H1 (cell line): ENCODE measurements at regions not wholly inside any gene's neighbourhood (a gene's known extent, or its start where the extent isn't known, plus 50 kb on each side); places are given as distances from the start of the nearest gene placed in this dataset.

Source experiments
- CTCF ChIA-PET: fragments of 300-600 bp; sonication (Branson Sonifier 250); formaldehyde crosslinking; loops from one replicate; lab custom pipeline; 2021; ENCODE audit not compliant: partially characterized antibody; lab: Charles Lee
- POLR2A ChIA-PET: fragments of 300-600 bp; sonication (Branson Sonifier 250); formaldehyde crosslinking; loops from one replicate; lab custom pipeline; 2021; ENCODE audit warnings: inconsistent platforms; ENCODE audit not compliant: partially characterized antibody; lab: Charles Lee
- DNase-seq, 2 experiments: peaks; one replicate each; pipeline versions ENCODE4 v3.0.0 to v3.0.0-alpha.2; 2010 to 2022; ENCODE audit warnings: low spot score in 2 of 2, low read depth in 1 of 2, mixed read lengths in 1 of 2
- FAIRE-seq: peaks from 2 replicates; lab custom pipeline; 2011; peaks lifted over from hg19 to GRCh38; lab: Jason Lieb, UNC
- H2AFZ ChIP-seq: 2 replicates; pipeline ENCODE4 v1.8.1; 2012; ENCODE audit warnings: low read length, inconsistent platforms
- H2AK5ac ChIP-seq: 2 replicates; pipeline ENCODE4 v1.6.1; 2013; ENCODE audit warnings: low read depth, low read length
- H2BK120ac ChIP-seq: replicated peaks from 2 replicates; pipeline ENCODE3; 2013; ENCODE audit warnings: low read depth, low read length, inconsistent platforms
- H2BK12ac ChIP-seq: 2 replicates; pipeline ENCODE4 v1.6.1; 2013; ENCODE audit warnings: low read depth, low read length
- H2BK15ac ChIP-seq: 2 replicates; pipeline ENCODE4 v1.6.1; 2013; ENCODE audit warnings: low read length
- H2BK20ac ChIP-seq: 2 replicates; pipeline ENCODE4 v1.6.1; 2013; ENCODE audit warnings: low read length
- H2BK5ac ChIP-seq: 2 replicates; pipeline ENCODE4 v1.6.1; 2013; ENCODE audit warnings: low read depth, low read length
- H3K14ac ChIP-seq: 2 replicates; pipeline ENCODE4 v1.6.1; 2013; ENCODE audit warnings: inconsistent platforms; ENCODE audit not compliant: insufficient read length
- H3K18ac ChIP-seq: 2 replicates; pipeline ENCODE4 v1.6.1; 2013; ENCODE audit warnings: low read length; ENCODE audit errors: extremely low read depth
- H3K23ac ChIP-seq: 2 replicates; pipeline ENCODE4 v1.6.1; 2013; ENCODE audit warnings: inconsistent platforms; ENCODE audit not compliant: insufficient read length
- H3K23me2 ChIP-seq: 2 replicates; pipeline ENCODE4 v1.6.1; 2013; ENCODE audit warnings: low read depth, low read length
- H3K27ac ChIP-seq: 2 replicates; pipeline ENCODE4 v1.6.1; 2011; ENCODE audit warnings: low read depth, low read length, inconsistent platforms
- H3K27me3 ChIP-seq, 4 experiments: replicated peaks in 1 of 4; 1 replicate in 1 of 4; 2 replicates in 3 of 4; pipeline versions ENCODE4 v1.6.1 to v1.8.1; 2011 to 2013; ENCODE audit warnings: low read length in 3 of 4, mild to moderate bottlenecking in 3 of 4, inconsistent platforms in 2 of 4, mixed read lengths in 2 of 4, moderate library complexity in 1 of 4; ENCODE audit not compliant: control insufficient read depth in 3 of 4, insufficient read depth in 3 of 4; ENCODE audit errors: extremely low read depth in 1 of 4
- H3K36me3 ChIP-seq, 4 experiments: 2 replicates each; pipeline versions ENCODE4 v1.6.1 to v1.8.1; 2011 to 2013; ENCODE audit warnings: mild to moderate bottlenecking in 4 of 4, low read length in 3 of 4, moderate library complexity in 2 of 4, control low read depth in 1 of 4, inconsistent platforms in 1 of 4; ENCODE audit not compliant: insufficient read depth in 4 of 4, control insufficient read depth in 2 of 4
- H3K4ac ChIP-seq: replicated peaks from 2 replicates; pipeline ENCODE3; 2013; ENCODE audit warnings: low read length, low read depth, mixed read lengths, inconsistent platforms; ENCODE audit not compliant: insufficient read length
- H3K4me1 ChIP-seq, 4 experiments: replicated peaks in 1 of 4; 1 replicate in 1 of 4; 2 replicates in 3 of 4; pipeline versions ENCODE4 v1.6.1 to v1.8.1; 2011 to 2013; ENCODE audit warnings: low read length in 3 of 4, inconsistent platforms in 2 of 4, mixed read lengths in 1 of 4; ENCODE audit not compliant: insufficient read depth in 4 of 4, control insufficient read depth in 3 of 4
- H3K4me2 ChIP-seq, 2 experiments: 2 replicates each; pipeline versions ENCODE4 v1.6.1 to v1.8.1; 2011 to 2013; ENCODE audit warnings: low read depth in 2 of 2, low read length in 2 of 2, control low read depth in 1 of 2, inconsistent platforms in 1 of 2, mild to moderate bottlenecking in 1 of 2; ENCODE audit not compliant: insufficient read depth in 1 of 2
- H3K4me3 ChIP-seq, 4 experiments: fragments of 200-600, 300-600 bp in 1 of 4; sonication (generic), shearing (Covaris generic), sonication (Bioruptor Twin) in 1 of 4; 2 replicates each; pipeline versions ENCODE4 v1.5.1 to v1.8.1; 2011 to 2016; ENCODE audit warnings: low read length in 4 of 4, low read depth in 3 of 4, control low read depth in 2 of 4, inconsistent platforms in 2 of 4, mild to moderate bottlenecking in 2 of 4, mixed read lengths in 1 of 4, moderate library complexity in 1 of 4; ENCODE audit not compliant: insufficient read depth in 2 of 4; ENCODE audit errors: extremely low read depth in 1 of 4
- H3K56ac ChIP-seq: replicated peaks from 2 replicates; pipeline ENCODE3; 2013; ENCODE audit warnings: low read depth, mild to moderate bottlenecking, mixed read lengths, low read length, inconsistent platforms; ENCODE audit not compliant: insufficient read length
- H3K79me1 ChIP-seq: 2 replicates; pipeline ENCODE4 v1.6.1; 2013; ENCODE audit warnings: low read depth, low read length, control low read depth
- H3K79me2 ChIP-seq, 2 experiments: 2 replicates each; pipeline versions ENCODE4 v1.6.1 to v1.8.1; 2012 to 2013; ENCODE audit warnings: low read length in 2 of 2, mild to moderate bottlenecking in 2 of 2, inconsistent platforms in 1 of 2; ENCODE audit not compliant: insufficient read depth in 2 of 2, control insufficient read depth in 1 of 2
- H3K9ac ChIP-seq, 4 experiments: replicated peaks in 1 of 4; 1 replicate in 1 of 4; 2 replicates in 3 of 4; pipeline versions ENCODE4 v1.6.1 to v1.8.1; 2011 to 2013; ENCODE audit warnings: low read depth in 3 of 4, low read length in 3 of 4, control low read depth in 2 of 4, mild to moderate bottlenecking in 2 of 4, moderate library complexity in 2 of 4, inconsistent platforms in 1 of 4; ENCODE audit errors: extremely low read depth in 1 of 4
- H3K9me3 ChIP-seq, 2 experiments: 2 replicates each; pipeline versions ENCODE4 v1.6.1 to v1.8.1; 2012 to 2013; ENCODE audit warnings: mild to moderate bottlenecking in 2 of 2, moderate library complexity in 2 of 2, control low read depth in 1 of 2, inconsistent platforms in 1 of 2, low read depth in 1 of 2, low read length in 1 of 2, mixed read lengths in 1 of 2; ENCODE audit not compliant: insufficient read depth in 2 of 2
- H4K20me1 ChIP-seq, 2 experiments: replicated peaks in 1 of 2; 2 replicates each; pipeline versions ENCODE3 to v1.8.1; 2011 to 2013; ENCODE audit warnings: inconsistent platforms in 2 of 2, low read length in 2 of 2, mild to moderate bottlenecking in 1 of 2; ENCODE audit not compliant: insufficient read depth in 2 of 2, control insufficient read depth in 1 of 2
- H4K5ac ChIP-seq: 2 replicates; pipeline ENCODE4 v1.6.1; 2013; ENCODE audit warnings: low read length, low read depth, mixed read lengths, inconsistent platforms; ENCODE audit not compliant: insufficient read length
- H4K8ac ChIP-seq: 2 replicates; pipeline ENCODE4 v1.8.0; 2013; ENCODE audit warnings: mild to moderate bottlenecking, moderate library complexity, low read length, inconsistent platforms; ENCODE audit not compliant: insufficient read depth; ENCODE audit errors: extremely low read depth
- H4K91ac ChIP-seq: replicated peaks from 2 replicates; pipeline ENCODE3; 2013; ENCODE audit warnings: low read length, mixed read lengths, inconsistent platforms; ENCODE audit not compliant: insufficient read length
- CEBPB ChIP-seq: IDR thresholded peaks from 2 replicates; pipeline ENCODE4 v1.6.1; 2012; ENCODE audit warnings: low read depth, low read length
- POLR2A ChIP-seq, 2 experiments: IDR thresholded peaks; 1 replicate in 1 of 2; 2 replicates in 1 of 2; pipeline ENCODE4 v1.6.1; 2011; ENCODE audit warnings: low read depth in 2 of 2, low read length in 2 of 2, mild to moderate bottlenecking in 2 of 2; ENCODE audit errors: control extremely low read depth in 1 of 2
- RNF2 ChIP-seq: fragments of 200-900, 300-1000 bp; sonication (generic); IDR thresholded peaks from 2 replicates; pipeline ENCODE4 v1.7.1; 2016; ENCODE audit warnings: borderline replicate concordance, low read depth, mild to moderate bottlenecking, antibody characterized with exemption, low read length; ENCODE audit not compliant: poor library complexity, severe bottlenecking; ENCODE audit errors: missing control alignments
- SIX5 ChIP-seq: IDR thresholded peaks from 2 replicates; pipeline ENCODE4 v1.6.1; 2011; ENCODE audit warnings: mild to moderate bottlenecking, low read depth, low read length
- WGBS, 2 experiments: shearing (Covaris generic) in 1 of 2; methylation state at CpG; one replicate each; pipeline versions ENCODE4 v1.1.6 to v1.1.7; 2013 to 2015; ENCODE audit warnings: low lambda C conversion rate in 2 of 2, mixed read lengths in 2 of 2, inconsistent platforms in 1 of 2, low coverage in 1 of 2, missing lambda C conversion rate in 1 of 2; ENCODE audit not compliant: insufficient replicate concordance in 2 of 2, insufficient coverage in 1 of 2, insufficient read length in 1 of 2; ENCODE audit errors: extremely low coverage in 1 of 2, missing lambda C conversion rate in 1 of 2; 5-methylcytosine and 5-hydroxymethylcytosine counted together
- TF ChIP-seq, protein P1 (sequence below): IDR thresholded peaks from 2 replicates; pipeline ENCODE4 v1.6.1; 2012; ENCODE audit warnings: inconsistent platforms

DNA sequence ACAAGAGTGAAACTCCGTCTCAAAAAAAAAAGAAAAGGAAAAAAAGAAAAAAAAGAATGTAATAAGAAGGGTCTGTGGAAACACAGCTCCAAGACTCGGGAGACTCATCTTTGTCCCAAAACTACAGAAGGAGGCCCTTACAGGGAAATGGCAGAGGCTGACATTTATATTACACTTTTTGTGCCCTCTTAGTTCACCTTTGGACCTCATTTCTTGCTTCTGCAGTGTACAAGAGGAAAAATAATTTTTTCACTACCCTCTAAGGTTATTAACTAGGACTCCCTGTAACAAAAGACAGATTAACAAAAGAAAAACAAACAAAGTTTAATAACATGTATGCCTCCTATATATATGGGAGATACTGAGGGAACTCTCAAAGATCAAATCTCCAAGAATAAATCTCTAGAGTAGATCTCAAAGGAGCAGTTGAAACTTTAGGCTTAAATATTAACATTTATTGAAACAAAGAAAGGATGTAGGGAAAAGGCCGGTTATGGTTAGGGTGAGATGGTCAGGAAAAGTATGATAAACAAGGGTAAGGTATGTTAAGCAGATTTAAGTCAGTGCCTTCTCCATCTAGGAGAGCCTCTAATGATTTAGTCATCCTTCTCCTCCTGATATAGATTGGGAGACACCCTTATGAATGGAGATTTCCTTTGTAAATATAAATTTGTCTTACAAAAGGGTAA lies 121.3 kb upstream of the JADE1 start:
- Histone ChIP-seq H3K9ac (no peak overlapping the region), H3K18ac (no peak overlapping the region; the same call in 1 of the 2 replicates), H3K9me3 (peaks cover 5 to 13% of the 10 kb centered on the region in 2 experiments; a peak in 2 of 4 replicates), H3K27me3 (no peaks in the 10 kb centered on the region), H2AFZ (no peak overlapping the region), H3K27ac (no peak overlapping the region), H3K23me2 (no peaks in the 10 kb centered on the region), H2BK15ac (no peak overlapping the region), H2BK120ac (peak overlapping the region; percentile 61), H4K20me1 (no peaks in the 10 kb centered on the region), H3K36me3 (peaks cover 0 to 6% (median 0%) of the 10 kb centered on the region in 4 experiments; a peak in 1 of 8 replicates), H2AK5ac (no peak overlapping the region), H4K8ac (no peak overlapping the region), H3K4me3 (no peak overlapping the region), H3K23ac (no peak overlapping the region), H4K5ac (no peak overlapping the region), H3K14ac (no peak overlapping the region), H3K56ac (no peak overlapping the region), H2BK12ac (no peak overlapping the region), H2BK5ac (no peak overlapping the region; the same call in 1 of the 2 replicates), H3K4me2 (no peak overlapping the region), H2BK20ac (0 out of 2 replicates have a peak overlapping the region, but pooled peaks have one; percentile 66), H3K4me1 (peaks cover 0 to 17% (median 7%) of the 10 kb centered on the region in 4 experiments; a peak in 3 of 7 replicates), H3K79me2 (no peaks in the 10 kb centered on the region), H4K91ac (peak overlapping the region; percentile 44), H3K79me1 (no peaks in the 10 kb centered on the region), H3K4ac (no peak overlapping the region)
- ChIA-PET POLR2A (interaction anchor here (1.1 kb wide), 1 partner anchor 12 kb away, joined by 3 read pairs; no protein-coding TSS in a partner anchor), CTCF (interaction anchor here (0.7 kb wide), 1 partner anchor 114 kb away, joined by 3 read pairs; no protein-coding TSS in a partner anchor)
- FAIRE-seq (no peak), DNase-seq (no peak)
- TF ChIP-seq, protein P1, sequence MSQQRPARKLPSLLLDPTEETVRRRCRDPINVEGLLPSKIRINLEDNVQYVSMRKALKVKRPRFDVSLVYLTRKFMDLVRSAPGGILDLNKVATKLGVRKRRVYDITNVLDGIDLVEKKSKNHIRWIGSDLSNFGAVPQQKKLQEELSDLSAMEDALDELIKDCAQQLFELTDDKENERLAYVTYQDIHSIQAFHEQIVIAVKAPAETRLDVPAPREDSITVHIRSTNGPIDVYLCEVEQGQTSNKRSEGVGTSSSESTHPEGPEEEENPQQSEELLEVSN: no peak
- TF ChIP-seq POLR2A (IDR thresholded peaks at IDR 0.05; ENCODE audit: control extremely low read depth in 1 of 2, low read depth in 2 of 2, low read length in 2 of 2) (no peak), RNF2 (no peak), CEBPB (no peak), SIX5 (no peak)
- WGBS, 2 experiments: 78% methylated on average over 3 of the region's 3 CpGs; no CpG with 5 or more reads in 1 of the 2 experiments
